Right lung (tissue), 2 donors: ENCODE measurements at regions not wholly inside any gene's neighbourhood (a gene's known extent, or its start where the extent isn't known, plus 50 kb on each side); places are given as distances from the start of the nearest gene placed in this dataset.

Experiments used
- DNase-seq, 2 donors: peaks; one replicate each; pipeline ENCODE4 v3.0.0-alpha.2; 2013

DNA sequence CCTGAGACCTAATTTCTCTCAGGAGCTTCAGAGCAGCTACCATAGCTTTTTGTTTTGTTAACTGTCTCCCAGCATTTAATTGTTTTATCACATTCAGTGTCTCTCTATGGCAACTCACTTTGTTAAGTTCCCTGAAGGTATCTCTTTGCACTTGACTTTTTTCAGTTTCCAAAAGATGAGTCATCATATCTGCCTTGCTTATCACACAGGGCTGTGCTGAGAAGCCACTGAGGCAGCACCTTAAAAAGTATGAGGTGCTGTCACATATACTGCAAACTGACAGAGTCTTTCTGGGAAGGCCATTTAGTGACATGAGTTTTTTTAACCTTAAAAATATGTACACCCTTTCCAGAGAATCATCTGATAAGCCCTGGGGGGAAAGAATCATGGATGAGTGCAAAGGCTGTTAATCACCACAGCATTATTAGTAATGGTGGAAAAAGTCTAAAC lies 56.8 kb downstream of the PPP1R3C start:
- DNase-seq: no peak

DNA sequence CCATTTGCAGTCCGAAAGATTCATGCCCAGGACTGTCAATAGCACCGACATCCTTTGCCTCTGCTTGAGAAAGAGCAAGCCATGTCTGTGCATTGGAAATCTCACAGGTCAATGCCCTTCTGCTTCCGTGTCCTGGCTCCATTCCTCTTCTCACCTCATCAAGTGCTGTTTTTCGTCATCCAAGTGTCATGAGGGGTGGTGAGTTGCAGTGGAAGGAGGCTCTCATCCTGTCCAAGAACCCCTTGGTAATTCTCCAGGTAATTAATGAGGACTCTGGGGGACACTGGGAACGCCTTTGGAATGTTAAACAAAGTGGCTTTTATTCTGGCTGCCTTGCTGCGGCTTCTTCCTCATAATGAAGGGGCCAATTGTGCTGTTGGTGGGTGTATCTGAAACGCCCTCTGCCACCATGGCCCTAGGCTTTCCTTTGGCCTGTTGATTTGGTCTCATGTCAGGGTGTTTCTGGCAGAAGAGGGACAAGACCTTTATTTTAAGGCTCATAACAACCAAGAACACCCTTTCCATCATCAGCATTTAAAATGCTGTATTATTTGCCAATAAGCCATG lies 57.7 kb downstream of the PPP1R3C start:
- peak; percentile 56 to 67 for DNase-seq

GRCh38 chr10:91574236-91574635 lies 58.6 kb downstream of the PPP1R3C start:
- no peak for DNase-seq

DNA sequence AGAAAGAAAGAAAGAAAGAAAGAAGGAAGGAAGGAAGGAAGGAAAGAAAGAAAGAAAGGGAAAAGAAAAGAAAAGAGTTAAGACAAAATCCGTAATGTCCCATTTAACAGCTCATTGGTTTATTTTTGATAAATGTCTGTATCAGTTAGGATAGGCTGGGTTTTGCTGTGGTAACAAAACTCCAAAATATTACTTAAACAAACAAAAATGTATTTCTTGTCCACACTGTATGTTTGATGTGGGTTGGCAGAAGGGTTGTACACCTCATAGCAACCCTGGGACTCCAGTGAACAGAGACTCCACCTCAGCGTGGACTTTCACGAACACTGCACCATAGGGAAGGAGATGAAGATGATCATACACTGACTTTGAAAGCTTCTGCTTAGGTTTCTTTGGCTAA lies 59.6 kb downstream of the PPP1R3C start:
- no peak for DNase-seq

GRCh38 chr10:91571671-91572070 lies 61.2 kb downstream of the PPP1R3C start:
- no peak for DNase-seq

- no peak for DNase-seq
Measured at GRCh38 chr10:91570220-91570619, 62.7 kb downstream of the PPP1R3C start.

- DNase-seq: no peak
Measured at GRCh38 chr10:91569522-91569921, 63.3 kb downstream of the PPP1R3C start.

DNA sequence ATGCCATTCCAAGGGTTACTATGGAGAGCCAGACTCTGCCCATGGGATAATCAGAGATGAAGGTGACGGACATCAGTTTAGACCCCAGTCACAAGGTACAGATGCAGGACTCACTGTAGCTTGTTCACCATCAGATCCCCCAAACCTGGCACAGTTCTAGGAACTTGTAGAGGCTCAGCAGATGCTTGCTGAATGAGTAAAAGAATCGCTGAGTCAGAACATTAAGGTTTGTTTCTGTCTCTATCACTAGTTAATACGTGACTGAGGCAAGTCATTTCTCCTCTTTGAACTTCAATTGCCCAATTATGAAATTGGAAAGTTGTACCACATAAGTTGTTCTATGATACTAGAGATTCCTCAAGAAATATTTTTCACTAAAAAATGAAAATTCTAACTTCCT lies 65.1 kb downstream of the PPP1R3C start:
- DNase-seq: no peak

DNA sequence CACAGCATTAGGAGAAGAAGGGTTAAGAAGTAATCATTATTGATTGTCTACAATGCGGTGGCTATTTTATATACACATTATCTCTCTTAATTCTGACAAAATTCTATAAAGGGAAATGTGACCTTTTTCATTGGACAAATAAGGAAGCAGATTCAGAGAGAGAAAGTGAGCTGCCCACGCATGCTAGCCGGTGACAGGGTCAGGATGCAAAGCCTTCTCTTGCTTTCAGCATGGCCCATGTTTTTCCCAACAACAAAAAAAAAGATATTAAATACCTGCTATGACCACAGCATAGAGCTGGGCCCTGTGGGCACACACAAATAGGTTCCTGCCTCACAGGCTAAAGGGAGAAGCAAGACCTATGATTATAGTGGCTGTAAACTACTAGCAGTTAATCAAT lies 66.8 kb downstream of the PPP1R3C start:
- DNase-seq: no peak

DNA sequence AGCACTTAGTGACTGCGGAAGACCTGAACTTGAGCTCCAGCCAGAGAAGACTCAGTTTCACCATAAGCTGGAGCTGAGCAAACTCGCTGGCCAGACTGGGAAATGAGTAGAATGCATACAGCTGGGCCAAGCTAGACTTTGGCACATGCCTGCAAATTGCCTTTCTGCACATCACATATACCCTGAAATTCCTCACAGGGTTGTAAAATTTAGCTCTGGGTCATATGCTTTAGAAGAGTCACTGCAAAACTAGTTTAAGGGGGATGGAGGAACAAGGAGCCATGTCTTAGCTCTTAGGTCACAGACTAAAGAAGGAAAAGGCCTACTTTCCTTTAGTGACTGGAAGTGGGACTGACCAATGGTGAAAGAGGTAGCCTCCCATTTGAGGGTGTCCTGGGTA lies 67.6 kb downstream of the PPP1R3C start:
- DNase-seq: no peak

- DNase-seq: no peak
Measured at GRCh38 chr10:91564508-91564907, 68.4 kb downstream of the PPP1R3C start.
